ENCODE measurements at regions not wholly inside any gene's neighbourhood (a gene's known extent, or its start where the extent isn't known, plus 50 kb on each side); places are given as distances from the start of the nearest gene placed in this dataset.

GRCh38 chr4:34289489-34289888, 1954.8 kb downstream of the ARAP2 start:
- Histone ChIP-seq H3K27me3 (no peaks in the 10 kb centered on the region), H3K9me3 (no peaks in the 10 kb centered on the region), H3K4me3 (no peak overlapping the region), H3K36me3 (no peaks in the 10 kb centered on the region), H3K27ac (no peak overlapping the region), H3K4me1 (no peaks in the 10 kb centered on the region)
- in situ Hi-C loops (cut with MboI; ENCODE audit: low sequenced_read_pairs in 4 of 4): no loop called here
- TF ChIP-seq CTCF (IDR thresholded peaks at IDR 0.05 in 4 of 5, conservative IDR thresholded peaks at IDR 0.05 in 1 of 5): no peak
- no peak for TF ChIP-seq POLR2A (IDR thresholded peaks at IDR 0.05)
- intact Hi-C loops (cut with DNase I; ENCODE audit: low total_unique reads): no loop called here
- ATAC-seq (no peak), DNase-seq (no peak)

GRCh38 chr4:34289962-34290361, 1954.4 kb downstream of the ARAP2 start:
- Histone ChIP-seq H3K27me3 (no peaks in the 10 kb centered on the region), H3K9me3 (no peaks in the 10 kb centered on the region), H3K27ac (no peak overlapping the region), H3K4me1 (no peaks in the 10 kb centered on the region), H3K4me3 (no peak overlapping the region), H3K36me3 (no peaks in the 10 kb centered on the region)
- intact Hi-C loops (cut with DNase I; ENCODE audit: low total_unique reads) (no loop called here), in situ Hi-C loops (cut with MboI; ENCODE audit: low sequenced_read_pairs in 4 of 4) (no loop called here)
- ATAC-seq (no peak), DNase-seq (no peak)
- TF ChIP-seq POLR2A (IDR thresholded peaks at IDR 0.05) (no peak), CTCF (IDR thresholded peaks at IDR 0.05 in 4 of 5, conservative IDR thresholded peaks at IDR 0.05 in 1 of 5) (no peak)

GRCh38 chr4:34293459-34293858, 1950.9 kb downstream of the ARAP2 start:
- in situ Hi-C loops (cut with MboI; ENCODE audit: low sequenced_read_pairs in 4 of 4): no loop called here
- H3K27ac ChIP-seq: no peak overlapping the region
- H3K9me3 ChIP-seq: no peaks in the 10 kb centered on the region
- H3K4me1 ChIP-seq: no peaks in the 10 kb centered on the region
- DNase-seq (no peak), ATAC-seq (no peak)
- intact Hi-C loops (cut with DNase I; ENCODE audit: low total_unique reads): no loop called here
- no peak for TF ChIP-seq POLR2A (IDR thresholded peaks at IDR 0.05)
- no peak for TF ChIP-seq CTCF (IDR thresholded peaks at IDR 0.05 in 4 of 5, conservative IDR thresholded peaks at IDR 0.05 in 1 of 5)
- no peaks in the 10 kb centered on the region for H3K36me3 ChIP-seq
- no peaks in the 10 kb centered on the region for H3K27me3 ChIP-seq
- H3K4me3 ChIP-seq: no peak overlapping the region

GRCh38 chr4:34309383-34309906, 1934.9 kb downstream of the ARAP2 start:
- no peak for DNase-seq
- Histone ChIP-seq H3K36me3 (no peaks in the 10 kb centered on the region), H3K27me3 (no peaks in the 10 kb centered on the region), H3K9me3 (no peaks in the 10 kb centered on the region), H3K4me3 (no peak overlapping the region), H3K27ac (no peak overlapping the region), H3K4me1 (no peaks in the 10 kb centered on the region)
- in situ Hi-C loops (cut with MboI; ENCODE audit: low sequenced_read_pairs in 4 of 4) (no loop called here), intact Hi-C loops (cut with DNase I; ENCODE audit: low total_unique reads) (no loop called here)
- no peak for TF ChIP-seq CTCF (IDR thresholded peaks at IDR 0.05 in 4 of 5, conservative IDR thresholded peaks at IDR 0.05 in 1 of 5)
- no peak for TF ChIP-seq POLR2A (IDR thresholded peaks at IDR 0.05)
- no peak for ATAC-seq

GRCh38 chr4:34318773-34319172, 1925.5 kb downstream of the ARAP2 start:
- TF ChIP-seq CTCF (IDR thresholded peaks at IDR 0.05 in 4 of 5, conservative IDR thresholded peaks at IDR 0.05 in 1 of 5): no peak
- TF ChIP-seq POLR2A (IDR thresholded peaks at IDR 0.05): no peak
- in situ Hi-C loops (cut with MboI; ENCODE audit: low sequenced_read_pairs in 4 of 4) (no loop called here), intact Hi-C loops (cut with DNase I; ENCODE audit: low total_unique reads) (no loop called here)
- no peak overlapping the region for H3K4me3 ChIP-seq
- H3K27me3 ChIP-seq: no peaks in the 10 kb centered on the region
- ATAC-seq: no peak
- no peak for DNase-seq
- no peaks in the 10 kb centered on the region for H3K9me3 ChIP-seq
- H3K36me3 ChIP-seq: no peaks in the 10 kb centered on the region
- no peak overlapping the region for H3K27ac ChIP-seq
- H3K4me1 ChIP-seq: no peaks in the 10 kb centered on the region
